HUDEP-2 (cell line): ENCODE measurements at regions not wholly inside any gene's neighbourhood (a gene's known extent, or its start where the extent isn't known, plus 50 kb on each side); places are given as distances from the start of the nearest gene placed in this dataset.

Experiments used
- DNase-seq, 76 experiments: peaks; one replicate each; lab custom pipeline; 2025; ENCODE audit not compliant: unreplicated experiment in 76 of 76; lab: John Stamatoyannopoulos, UW

DNA sequence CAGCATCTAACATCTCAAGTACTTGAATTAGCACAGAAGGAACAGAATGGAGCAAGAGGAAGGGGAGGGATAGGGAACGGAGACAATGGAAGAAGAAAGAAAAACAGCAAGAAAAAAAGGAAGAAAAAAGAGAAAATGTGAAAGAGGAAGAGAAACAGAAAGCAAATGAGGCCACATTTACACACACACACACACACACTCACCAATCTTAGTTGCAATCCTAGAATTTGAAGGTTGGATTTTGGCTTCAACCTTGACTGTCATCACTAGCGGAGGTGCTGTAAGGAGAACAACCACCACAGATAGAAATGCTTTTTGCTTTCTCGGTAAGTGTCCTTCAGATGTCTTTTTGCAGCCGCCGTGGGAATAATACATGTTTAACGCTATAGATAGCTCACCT, 327.1 kb upstream of the NWD2 start:
- DNase-seq: no peak

DNA sequence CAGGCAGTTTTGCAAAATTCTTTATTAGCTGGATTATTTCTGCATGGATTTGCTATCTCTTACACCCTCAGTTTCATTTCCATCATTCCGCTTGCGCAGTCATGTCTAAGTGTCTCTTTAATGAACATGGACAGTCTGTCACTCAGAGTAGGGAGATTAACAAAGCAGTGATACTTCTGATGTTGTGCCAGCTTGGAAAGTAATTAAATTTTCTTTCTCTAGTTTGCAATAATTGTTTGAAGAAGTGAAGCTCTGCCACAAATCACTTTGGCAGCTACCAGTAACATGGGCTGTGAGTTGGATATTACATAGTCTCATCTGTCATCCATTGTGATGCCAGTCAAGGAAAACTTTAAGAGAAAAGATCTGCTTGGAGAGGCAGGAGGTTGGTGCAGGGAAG, 324.8 kb upstream of the NWD2 start:
- no peak for DNase-seq

DNA sequence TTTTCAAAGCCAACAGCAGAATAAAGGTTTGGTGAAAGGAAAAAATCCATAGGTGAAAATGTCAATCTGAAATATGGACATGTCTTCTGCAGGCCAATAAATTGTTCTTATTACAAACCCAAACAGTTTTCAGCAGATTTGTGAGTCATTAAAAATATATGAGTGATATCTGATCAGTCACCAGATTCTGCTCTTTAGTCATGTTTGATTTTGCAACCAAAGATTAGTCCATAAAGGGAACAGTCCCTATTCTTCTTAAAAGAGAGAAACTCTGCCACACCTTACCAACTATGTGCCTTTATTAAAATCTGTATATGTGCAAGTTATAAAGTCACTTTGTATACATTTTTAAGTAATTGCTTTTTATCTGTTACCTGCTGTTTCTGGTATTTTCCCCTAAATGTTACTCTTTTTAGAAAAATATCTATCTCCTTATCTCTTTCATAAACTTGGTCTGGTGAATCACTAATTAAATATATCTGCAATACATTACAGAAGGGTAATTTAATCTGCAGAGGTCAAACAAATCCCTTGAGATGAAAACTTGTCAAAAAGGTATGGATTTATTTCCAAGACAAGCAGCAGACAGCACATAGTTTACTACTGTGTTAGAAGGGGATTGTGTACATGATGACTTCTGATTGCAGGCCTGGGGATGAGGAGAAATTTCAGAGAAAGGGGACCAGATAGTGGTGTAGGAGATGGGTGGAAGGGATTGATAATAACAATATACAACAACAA, 322.9 kb upstream of the NWD2 start:
- DNase-seq: no peak

DNA sequence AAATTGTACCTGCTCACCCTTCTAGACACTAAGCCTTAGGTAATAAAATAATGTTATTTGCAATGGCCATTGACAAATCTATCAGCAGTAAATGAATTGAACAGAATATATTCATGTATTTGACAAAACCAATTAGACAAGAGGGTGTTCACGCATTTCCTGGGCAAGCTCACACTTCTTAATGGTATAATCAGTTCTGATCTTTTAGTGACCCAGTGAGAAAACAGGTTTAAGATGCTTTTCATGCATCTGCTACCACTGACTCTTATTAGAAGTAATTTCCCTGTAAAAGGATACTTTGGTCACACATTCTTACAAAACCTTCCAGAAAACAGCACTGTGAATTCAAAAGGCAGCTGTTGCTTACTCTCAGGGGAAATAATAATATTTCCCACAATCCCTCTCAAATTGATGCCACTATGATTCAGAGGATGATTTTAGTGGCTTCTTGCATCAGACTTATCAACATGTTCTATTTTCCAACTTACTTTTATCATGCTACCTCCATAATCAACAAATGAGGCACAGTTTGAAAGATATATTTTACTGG, 313.9 kb upstream of the NWD2 start:
- DNase-seq: no peak

DNA sequence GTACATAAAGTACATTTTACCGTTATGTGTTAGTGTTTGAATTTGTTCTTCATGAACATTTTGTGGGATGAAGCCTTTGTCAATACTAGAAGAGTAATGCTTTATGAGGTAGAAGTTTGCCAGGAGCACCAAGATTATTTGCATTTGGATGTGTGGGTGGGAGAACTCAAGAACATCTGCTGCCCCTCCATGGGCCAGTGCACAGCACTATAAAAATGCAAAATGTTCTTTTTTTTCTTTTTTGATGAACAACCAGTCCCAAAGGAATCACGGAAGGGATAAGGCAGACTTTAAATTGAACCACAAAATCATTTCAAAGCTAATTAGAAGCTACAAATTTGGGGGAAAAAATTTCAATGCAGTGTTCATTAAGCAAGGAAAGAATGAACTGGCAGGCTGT, 300.3 kb upstream of the NWD2 start:
- DNase-seq: no peak

DNA sequence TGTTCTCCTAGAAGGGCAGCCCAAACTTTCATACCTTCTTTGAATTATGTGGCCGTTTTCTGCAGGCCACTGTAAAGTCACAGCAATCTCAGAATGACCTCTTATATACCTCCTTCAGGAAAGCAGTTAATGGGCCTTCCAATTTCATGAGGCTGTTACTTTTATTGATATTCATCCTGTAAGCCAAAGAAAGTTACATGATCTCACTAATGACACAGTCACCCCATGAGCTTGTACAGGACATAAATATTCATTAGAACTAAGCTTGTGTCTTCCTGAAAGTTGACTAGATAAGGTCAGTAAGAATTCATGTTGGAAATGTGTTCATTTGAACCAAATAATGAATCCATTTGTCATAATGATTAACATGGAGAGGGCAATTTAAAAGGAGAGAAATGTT, 283.1 kb upstream of the NWD2 start:
- DNase-seq: no peak

DNA sequence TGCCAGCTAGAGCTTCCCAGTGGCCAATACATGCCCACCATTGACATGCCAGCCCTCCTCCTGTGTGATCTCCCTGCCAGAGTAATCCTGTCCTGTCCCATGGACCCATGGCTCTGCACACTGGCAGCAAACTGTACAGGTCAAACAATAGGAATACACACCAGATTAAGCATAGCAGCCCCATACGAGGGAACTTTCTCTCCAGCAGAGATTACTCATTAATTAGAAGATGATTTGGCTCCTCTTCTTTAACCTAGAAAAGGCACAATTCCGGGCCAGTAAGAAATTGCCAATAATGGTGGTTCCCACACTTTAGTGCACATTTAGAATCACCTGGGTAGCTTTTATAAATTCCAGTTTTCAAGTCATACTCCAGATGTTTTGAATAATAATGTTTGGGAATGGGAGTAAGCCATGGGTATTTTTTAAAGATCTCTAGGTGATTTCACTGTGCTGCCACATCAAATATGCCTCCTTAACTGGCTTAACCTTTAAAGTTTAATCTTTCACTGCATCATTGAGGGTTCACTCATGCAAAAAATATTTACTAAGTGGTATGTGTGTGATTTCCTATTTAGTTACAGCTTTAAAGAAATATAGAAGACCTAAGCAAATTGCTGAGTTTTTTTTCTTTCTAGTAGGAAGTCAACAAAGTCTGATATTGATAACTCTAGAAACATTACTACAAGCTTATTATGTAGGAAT, 277.6 kb upstream of the NWD2 start:
- DNase-seq: no peak

DNA sequence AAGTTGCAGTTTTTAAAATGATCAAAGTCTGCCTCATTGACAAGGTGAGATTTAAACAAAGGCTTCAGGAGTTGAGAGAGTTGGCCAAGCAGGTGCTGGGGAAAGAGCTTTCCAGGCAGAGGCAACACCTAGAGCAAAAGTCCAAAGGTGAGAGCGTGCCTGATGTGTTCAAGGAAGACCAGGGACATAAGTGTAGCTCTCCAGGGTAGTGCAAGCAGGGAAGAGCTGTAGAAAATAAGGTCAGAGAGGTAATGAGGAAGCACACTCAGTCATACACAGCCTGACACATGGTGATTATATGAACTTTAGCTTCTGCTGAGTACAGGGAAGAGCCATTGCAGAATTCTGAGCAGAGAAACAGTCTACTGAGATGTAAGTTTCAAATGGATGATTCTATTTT, 265.0 kb upstream of the NWD2 start:
- DNase-seq: no peak

DNA sequence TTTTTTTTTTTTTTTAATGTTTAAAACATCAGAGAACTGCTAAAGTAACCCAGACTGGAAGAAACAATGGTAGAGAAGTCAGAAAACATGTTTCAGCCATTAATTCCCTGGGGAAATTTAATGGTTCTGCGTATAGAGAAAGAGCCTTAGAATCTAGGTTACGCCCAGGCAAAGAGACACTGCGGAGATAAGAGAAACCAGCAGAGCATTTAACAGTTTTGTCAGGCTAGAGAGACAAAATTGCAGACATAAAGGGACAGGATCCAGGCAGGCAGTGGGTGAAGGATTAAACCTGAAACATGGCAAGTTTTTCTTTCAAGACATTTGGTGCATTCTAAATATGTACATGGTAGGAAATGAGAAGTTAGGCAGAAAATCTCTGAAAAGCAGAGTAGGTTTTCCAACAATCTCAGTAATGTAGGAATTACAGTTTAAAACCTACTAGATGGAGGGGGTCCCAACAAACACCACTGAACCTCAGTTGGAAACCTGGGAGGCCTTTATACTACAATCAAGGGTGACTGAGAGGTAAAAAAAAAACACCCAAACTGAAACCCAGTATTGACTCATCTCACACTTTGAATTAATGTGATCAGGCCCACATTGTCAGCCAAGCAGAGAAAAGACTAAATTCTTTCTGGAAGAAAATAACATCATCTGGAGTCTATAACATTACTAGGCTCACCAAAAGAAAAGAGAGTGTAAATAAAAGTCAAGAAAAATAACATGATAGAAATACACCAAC, 254.2 kb upstream of the NWD2 start:
- DNase-seq: no peak

DNA sequence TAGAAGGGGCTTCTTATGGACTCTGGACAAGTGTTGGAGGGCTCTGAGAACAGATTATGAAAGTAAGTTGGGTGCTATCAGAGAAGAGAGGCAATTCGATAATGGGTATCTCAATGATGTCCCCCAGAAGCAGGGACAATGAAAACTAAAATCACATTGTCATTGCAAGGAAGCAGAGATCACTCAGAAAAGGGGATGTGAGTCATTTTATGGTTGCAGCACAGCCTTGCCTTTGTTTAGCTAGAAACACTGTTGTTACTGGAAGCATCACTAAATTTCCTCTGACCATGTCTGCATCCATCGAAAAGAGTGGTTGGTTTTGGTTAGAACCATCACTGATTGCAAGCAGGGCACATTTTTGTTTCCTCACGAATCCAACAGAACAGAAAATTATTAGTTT, 246.8 kb upstream of the NWD2 start:
- DNase-seq: no peak

DNA sequence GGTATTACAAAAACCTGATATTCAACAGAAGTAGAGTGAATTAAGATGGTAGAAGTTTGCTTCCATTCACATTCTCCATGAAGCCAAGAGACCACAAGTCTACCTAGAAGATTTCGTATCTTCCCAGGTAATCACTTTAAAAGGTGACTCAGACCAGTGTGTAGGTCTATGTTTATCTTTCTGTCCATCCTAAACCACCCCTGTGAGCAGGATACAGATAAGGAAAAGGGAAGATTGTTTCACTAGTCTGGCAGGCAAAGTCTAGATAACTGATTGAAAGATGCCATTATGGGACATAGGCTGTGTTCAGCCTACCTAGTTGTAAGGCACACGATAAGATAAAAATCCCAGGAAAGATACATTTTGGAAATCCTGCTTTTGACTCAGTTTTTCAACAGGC, 244.3 kb upstream of the NWD2 start:
- no peak for DNase-seq

DNA sequence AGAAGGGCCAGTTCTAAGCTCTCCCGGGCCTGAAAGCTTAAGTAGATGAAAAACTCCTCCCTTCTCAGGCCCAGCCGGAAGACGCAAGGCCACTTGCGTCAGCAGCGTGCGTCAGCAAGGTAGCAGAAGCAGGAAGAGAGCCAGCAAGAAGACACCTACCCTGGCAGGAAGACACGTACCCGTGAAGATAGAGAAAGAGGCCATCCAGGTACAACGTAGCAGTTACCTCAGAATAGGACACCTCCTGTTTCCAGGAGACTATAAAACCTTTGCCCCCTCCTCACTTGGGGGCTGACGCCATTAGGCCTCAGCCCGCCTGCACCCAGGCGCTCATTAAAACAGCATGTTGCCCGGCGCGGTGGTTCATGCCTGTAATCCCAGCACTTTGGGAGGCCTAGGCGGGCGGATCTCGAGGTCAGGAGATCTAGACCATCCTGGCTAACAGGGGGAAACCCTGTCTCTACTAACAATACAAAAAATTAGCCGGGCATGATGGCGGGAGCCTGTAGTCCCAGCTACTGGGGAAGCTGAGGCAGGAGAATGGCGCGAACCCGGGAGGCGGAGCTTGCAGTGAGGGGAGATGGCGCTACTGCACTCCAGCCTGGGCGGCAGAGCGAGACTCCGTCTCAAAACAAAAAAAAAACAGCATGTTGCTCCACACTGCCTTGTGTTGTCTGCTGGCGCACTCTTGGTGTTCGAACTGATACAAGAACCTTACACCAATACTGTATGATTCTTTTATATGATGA, 242.7 kb upstream of the NWD2 start:
- DNase-seq: no peak

DNA sequence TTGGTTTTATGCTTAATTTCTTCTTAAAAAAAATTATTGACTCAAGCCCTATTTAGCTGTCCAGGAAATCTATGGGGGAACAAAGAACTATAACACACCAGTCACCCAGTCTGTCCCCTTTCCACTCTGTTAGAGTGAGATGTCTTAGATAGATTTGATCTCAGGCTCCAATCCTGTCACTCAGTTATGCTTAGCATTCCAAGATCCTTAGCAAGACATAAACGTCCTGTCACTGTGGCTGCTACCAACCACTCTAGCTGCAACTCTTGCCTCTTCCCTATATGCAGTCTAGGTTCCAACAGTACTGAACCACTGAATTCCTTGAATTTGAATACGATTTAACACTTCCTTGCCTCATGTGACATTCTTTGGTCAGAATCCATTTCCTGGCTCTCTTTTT, 241.9 kb upstream of the NWD2 start:
- DNase-seq: no peak

DNA sequence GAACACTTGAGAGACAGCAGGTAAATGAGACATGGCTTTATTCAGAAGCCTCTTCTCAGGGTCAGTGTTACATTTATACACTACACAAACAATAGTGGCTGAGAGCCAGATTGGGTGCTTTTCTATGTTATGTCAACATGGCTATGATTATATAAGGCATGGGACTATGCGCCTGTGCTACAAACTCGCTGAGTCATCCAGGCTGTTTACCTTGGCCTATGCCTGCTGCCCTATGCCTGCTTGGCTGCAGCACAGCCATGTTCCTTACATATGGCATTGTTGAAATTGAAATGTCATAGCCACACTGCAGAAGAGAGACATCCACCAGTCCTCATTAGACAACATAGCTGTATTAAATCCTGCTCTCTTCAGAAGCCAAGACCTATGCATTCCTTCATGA, 236.3 kb upstream of the NWD2 start:
- DNase-seq: no peak

DNA sequence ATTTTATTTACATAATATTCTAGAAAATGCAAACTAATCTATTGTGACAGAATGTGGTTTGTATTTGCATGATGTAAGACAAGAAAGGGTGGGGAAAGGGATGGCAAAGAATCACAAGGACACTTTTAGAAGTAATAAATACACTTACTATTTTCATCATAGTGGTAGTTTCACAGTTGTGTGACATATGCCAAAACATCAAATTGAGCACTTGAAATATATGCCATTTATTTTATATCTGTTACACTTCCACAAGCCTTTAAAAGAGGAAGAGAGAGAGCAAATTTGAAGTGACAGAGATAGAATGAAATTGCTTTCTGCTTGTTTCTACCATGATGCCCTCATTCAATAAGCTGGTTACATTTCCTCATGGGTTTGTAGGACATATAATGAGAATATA, 230.0 kb upstream of the NWD2 start:
- DNase-seq: no peak

DNA sequence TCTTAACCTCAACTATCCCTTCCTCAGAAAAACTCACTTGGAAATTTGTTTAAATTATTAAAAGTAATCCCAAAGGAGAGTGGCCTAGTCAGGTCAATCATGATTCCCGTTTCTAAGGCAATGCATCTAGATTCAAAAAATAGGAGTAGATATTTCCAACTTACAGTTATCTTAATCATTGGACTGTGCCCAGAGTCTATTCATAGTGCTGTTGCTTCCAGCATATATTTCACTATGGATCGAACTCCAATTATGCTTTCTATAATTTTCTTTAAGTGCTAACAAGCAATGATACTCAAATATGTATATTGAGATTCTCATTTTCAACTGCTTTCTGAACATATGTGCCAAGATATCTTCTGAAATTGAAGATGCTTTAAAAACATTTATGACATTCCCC, 229.2 kb upstream of the NWD2 start:
- no peak for DNase-seq

DNA sequence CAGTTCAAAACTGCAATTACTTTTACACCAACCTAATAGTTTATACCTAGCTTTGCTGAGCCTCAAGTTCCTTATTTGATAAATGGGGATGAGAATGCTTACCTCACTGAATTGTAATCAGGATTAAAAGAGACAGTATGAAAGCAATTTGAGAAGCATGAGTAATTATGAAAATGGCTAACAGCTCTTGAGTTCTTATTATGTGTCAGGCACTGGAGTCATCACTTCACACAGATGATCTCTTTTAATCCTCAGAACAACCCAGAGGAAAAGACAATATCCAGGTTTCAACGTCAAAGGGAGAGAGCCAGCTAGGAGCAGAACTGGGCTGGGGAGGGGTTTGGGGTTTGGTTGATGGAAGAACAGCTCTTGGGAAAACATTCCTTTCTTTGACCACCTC, 221.0 kb upstream of the NWD2 start:
- DNase-seq: no peak

DNA sequence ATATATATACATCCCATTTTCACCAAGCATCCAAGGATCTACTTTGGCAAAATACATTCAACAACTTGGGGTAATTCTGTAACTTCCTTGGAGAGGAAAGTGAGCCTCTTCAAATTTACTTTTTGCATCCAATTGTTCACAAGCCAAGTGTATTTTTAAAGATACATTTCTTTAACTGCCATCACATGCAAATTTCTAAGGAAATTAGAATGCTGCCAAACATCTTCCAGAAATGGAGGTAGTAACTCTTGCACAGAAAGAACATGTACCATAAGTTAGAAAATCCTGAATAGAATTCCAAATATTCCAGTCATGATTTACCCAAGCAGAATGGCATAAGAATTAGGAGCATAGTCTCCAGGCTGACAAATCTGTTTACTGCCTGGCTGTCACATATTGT, 220.5 kb upstream of the NWD2 start:
- DNase-seq: no peak

DNA sequence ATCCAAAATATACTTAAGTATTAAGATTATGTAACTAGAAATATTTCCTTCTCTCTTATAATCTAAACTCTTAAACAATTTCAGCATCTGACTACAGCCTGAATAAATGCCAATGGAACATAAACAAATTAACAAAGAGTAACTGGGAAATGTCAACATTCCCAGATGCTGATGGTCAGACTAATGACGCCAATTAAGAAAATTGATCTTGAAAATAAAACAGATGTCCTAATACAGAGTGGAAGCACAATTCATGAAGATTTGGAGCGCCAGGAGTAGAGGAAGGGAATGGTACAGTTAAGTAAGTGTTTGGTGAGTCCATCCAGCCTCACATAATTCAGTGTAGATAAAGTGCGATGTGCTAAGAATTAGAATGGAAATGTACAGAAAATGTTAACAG, 203.7 kb upstream of the NWD2 start:
- no peak for DNase-seq

DNA sequence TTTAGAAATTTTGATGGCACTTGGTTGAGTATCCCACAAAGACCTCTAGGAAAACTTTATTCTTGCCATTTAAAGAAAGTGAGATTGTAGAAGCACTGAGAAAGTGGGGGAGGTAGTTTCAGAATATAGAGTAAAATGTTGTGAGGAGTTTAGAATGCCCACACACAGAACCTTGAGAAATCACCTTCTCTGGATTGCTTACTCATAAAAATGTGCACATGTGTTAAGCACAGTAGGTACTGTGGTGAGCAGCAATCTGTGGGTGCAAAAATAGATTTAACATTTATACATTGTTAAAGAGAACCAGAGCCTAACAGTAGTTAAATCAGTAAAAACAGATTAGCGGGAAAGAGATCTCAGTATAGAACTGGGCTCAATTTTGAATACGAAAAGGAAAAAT, 201.2 kb upstream of the NWD2 start:
- DNase-seq: no peak

DNA sequence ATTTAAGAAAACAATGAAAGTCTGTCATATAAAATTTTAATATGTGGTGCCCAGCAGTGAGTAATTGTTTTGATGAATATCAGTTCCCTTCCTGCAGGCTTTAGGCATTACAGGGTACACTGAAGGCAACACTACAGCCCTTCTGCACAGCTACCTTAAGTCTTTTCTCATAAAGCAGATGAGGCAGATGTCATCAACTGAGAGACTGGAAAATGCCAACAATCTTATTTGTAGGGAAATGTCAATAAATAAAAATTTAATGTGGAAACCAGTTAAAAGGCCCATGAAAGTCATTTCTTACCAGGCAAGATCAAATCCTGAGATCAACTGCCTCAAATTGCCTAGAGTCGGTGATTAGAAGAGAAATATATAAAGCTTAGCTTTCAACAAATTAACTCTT, 193.4 kb upstream of the NWD2 start:
- no peak for DNase-seq
